Thyroid gland (tissue), 4 donors: ENCODE measurements at regions not wholly inside any gene's neighbourhood (a gene's known extent, or its start where the extent isn't known, plus 50 kb on each side); places are given as distances from the start of the nearest gene placed in this dataset.

Experiments used
- DNase-seq, 2 donors: peaks; one replicate each; pipeline ENCODE4 v3.0.0-alpha.2; 2019
- H3K27ac ChIP-seq, 3 donors: fragments of 200-600 bp; sonication (generic); 1 replicate in 2 of 3; 2 replicates in 1 of 3; pipeline ENCODE4 v1.5.1; 2016 to 2019; ENCODE audit warnings: mild to moderate bottlenecking in 1 of 3, moderate library complexity in 1 of 3
- H3K27me3 ChIP-seq: fragments of 200-600 bp; sonication (generic); one replicate; pipeline ENCODE4 v1.5.1; 2019
- H3K36me3 ChIP-seq, 2 donors: fragments of 200-600 bp; sonication (generic); one replicate each; pipeline ENCODE4 v1.5.1; 2016 to 2019
- H3K4me1 ChIP-seq, 2 donors: fragments of 200-600 bp; sonication (generic); one replicate each; pipeline ENCODE4 v1.5.1; 2017 to 2019
- H3K4me3 ChIP-seq, 3 donors: fragments of 200-600 bp; sonication (generic); replicated peaks in 1 of 3; 1 replicate in 2 of 3; 2 replicates in 1 of 3; pipeline ENCODE4 v1.5.1; 2016; ENCODE audit warnings: mild to moderate bottlenecking in 1 of 3
- H3K9me3 ChIP-seq: fragments of 200-600 bp; sonication (generic); one replicate; pipeline ENCODE4 v1.5.1; 2017
- POLR2A ChIP-seq, 2 donors: fragments of 450-650 bp; IDR thresholded peaks; one replicate each; pipeline ENCODE4 v1.6.1; 2017; ENCODE audit warnings: antibody characterized with exemption in 2 of 2, mild to moderate bottlenecking in 2 of 2, moderate library complexity in 1 of 2
- WGBS, 2 donors: methylation state at CpG; one replicate each; pipeline ENCODE4 v1.1.5; 2017; 5-methylcytosine and 5-hydroxymethylcytosine counted together
- intact Hi-C: fragments of 100-400 bp; cut with DNase I; formaldehyde crosslinking; loops from one replicate; pipeline ENCODE4 v1.15.1; 2023
- TF ChIP-seq, protein P1 (sequence below), 6 experiments: fragments of 200-600 bp in 3 of 6; fragments of 450-650 bp in 3 of 6; sonication (generic) in 3 of 6; IDR thresholded peaks; one replicate each; pipeline ENCODE4 v1.5.1; 2016 to 2019; ENCODE audit warnings: antibody characterized with exemption in 6 of 6, mild to moderate bottlenecking in 2 of 6, inconsistent platforms in 1 of 6, moderate library complexity in 1 of 6

GRCh38 chr13:21782736-21783135, 111.9 kb downstream of the FGF9 start:
- H3K36me3 ChIP-seq, result no peaks in the 10 kb centered on the region
- WGBS, 2 donors, result 86 to 89% methylated on average over 2 of the region's 2 CpGs

GRCh38 chr13:21785990-21786389, 115.1 kb downstream of the FGF9 start:
- 90 to 94% methylated on average over 2 of the region's 2 CpGs for WGBS, 2 donors
- no peak for TF ChIP-seq POLR2A (IDR thresholded peaks at IDR 0.05)
- TF ChIP-seq, protein P1, sequence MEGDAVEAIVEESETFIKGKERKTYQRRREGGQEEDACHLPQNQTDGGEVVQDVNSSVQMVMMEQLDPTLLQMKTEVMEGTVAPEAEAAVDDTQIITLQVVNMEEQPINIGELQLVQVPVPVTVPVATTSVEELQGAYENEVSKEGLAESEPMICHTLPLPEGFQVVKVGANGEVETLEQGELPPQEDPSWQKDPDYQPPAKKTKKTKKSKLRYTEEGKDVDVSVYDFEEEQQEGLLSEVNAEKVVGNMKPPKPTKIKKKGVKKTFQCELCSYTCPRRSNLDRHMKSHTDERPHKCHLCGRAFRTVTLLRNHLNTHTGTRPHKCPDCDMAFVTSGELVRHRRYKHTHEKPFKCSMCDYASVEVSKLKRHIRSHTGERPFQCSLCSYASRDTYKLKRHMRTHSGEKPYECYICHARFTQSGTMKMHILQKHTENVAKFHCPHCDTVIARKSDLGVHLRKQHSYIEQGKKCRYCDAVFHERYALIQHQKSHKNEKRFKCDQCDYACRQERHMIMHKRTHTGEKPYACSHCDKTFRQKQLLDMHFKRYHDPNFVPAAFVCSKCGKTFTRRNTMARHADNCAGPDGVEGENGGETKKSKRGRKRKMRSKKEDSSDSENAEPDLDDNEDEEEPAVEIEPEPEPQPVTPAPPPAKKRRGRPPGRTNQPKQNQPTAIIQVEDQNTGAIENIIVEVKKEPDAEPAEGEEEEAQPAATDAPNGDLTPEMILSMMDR (IDR thresholded peaks at IDR 0.05), result no peak
- no peak for DNase-seq
- Histone ChIP-seq H3K36me3 (no peaks in the 10 kb centered on the region), H3K27ac (no peak overlapping the region), H3K4me3 (no peak overlapping the region), H3K9me3 (no peaks in the 10 kb centered on the region), H3K27me3 (no peaks in the 10 kb centered on the region), H3K4me1 (no peaks in the 10 kb centered on the region)
- intact Hi-C loops, result no loop called here

More at GRCh38 chr13:21782736-21783135, 111.9 kb downstream of the FGF9 start:
- DNase-seq, result no peak
- intact Hi-C loops, result no loop called here
- Histone ChIP-seq H3K27me3 (no peaks in the 10 kb centered on the region), H3K9me3 (no peaks in the 10 kb centered on the region), H3K4me3 (no peak overlapping the region), H3K27ac (no peak overlapping the region), H3K4me1 (no peaks in the 10 kb centered on the region)
- TF ChIP-seq, protein P1 (IDR thresholded peaks at IDR 0.05), result no peak
- no peak for TF ChIP-seq POLR2A (IDR thresholded peaks at IDR 0.05)

- Histone ChIP-seq H3K4me1 (no peaks in the 10 kb centered on the region), H3K27me3 (no peaks in the 10 kb centered on the region), H3K9me3 (no peaks in the 10 kb centered on the region), H3K27ac (no peak overlapping the region), H3K36me3 (no peaks in the 10 kb centered on the region), H3K4me3 (no peak overlapping the region)
- WGBS, 2 donors, result 68 to 76% methylated on average over 5 of the region's 5 CpGs
- no peak for DNase-seq
- TF ChIP-seq POLR2A (IDR thresholded peaks at IDR 0.05), result no peak
- TF ChIP-seq, protein P1 (IDR thresholded peaks at IDR 0.05), result no peak
- intact Hi-C loops, result no loop called here
These were observed 125.2 kb downstream of the FGF9 start for GRCh38 chr13:21796066-21796465.

DNA sequence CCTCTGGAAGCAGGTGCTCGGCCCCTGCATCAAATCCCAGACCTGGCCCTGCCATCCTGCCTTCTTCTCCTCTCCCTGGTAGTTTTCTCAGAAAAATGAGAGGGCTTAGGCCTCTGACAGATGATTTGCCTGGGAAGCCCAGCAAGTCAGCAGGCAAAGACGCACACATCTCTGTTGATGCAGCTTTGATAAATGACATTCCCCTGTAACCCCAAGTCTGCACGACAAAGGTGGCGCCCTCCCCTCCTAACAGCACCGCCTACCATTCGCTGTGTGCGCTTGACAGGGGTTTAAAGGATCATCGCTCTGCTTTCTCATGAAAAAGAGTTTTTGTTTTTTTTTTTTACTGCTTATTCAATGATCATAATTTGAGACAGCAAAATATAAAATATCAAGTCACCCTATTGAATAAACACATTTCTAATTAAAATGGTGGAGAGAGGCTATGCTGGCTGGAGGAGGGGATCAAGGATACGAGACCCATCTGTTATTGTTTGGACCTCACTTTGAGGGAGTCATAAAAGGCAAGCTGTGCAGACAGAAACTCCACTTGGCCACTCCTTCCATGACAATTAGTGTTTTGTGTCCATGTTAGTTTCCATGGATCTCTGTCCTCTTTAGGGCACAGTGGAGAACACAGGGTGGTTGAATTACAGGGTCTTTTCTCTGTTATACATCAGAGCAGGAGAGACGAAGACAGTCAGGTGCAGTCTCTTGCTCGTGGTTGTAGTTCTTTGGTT, 126.1 kb downstream of the FGF9 start:
- WGBS, 2 donors, result 78 to 81% methylated on average over 11 of the region's 11 CpGs
- no peak overlapping the region for H3K27ac ChIP-seq
- no peaks in the 10 kb centered on the region for H3K4me1 ChIP-seq
- H3K4me3 ChIP-seq, result no peak overlapping the region
- no peak for DNase-seq
- H3K36me3 ChIP-seq, result no peaks in the 10 kb centered on the region
- H3K27me3 ChIP-seq, result no peaks in the 10 kb centered on the region
- no peaks in the 10 kb centered on the region for H3K9me3 ChIP-seq
- intact Hi-C loops, result no loop called here
- TF ChIP-seq, protein P1 (IDR thresholded peaks at IDR 0.05), result no peak
- TF ChIP-seq POLR2A (IDR thresholded peaks at IDR 0.05), result no peak

GRCh38 chr13:21797736-21798135, 126.9 kb downstream of the FGF9 start:
- H3K36me3 ChIP-seq, result no peaks in the 10 kb centered on the region
- H3K27me3 ChIP-seq, result no peaks in the 10 kb centered on the region
- H3K4me1 ChIP-seq, result no peaks in the 10 kb centered on the region
- no peak for TF ChIP-seq POLR2A (IDR thresholded peaks at IDR 0.05)
- TF ChIP-seq, protein P1 (IDR thresholded peaks at IDR 0.05), result no peak
- no peak overlapping the region for H3K4me3 ChIP-seq
- 87 to 94% methylated on average over 4 of the region's 4 CpGs for WGBS, 2 donors
- H3K27ac ChIP-seq, result no peak overlapping the region
- intact Hi-C loops, result no loop called here
- no peaks in the 10 kb centered on the region for H3K9me3 ChIP-seq
- DNase-seq, result no peak
